K562 (cell line): ENCODE measurements at regions not wholly inside any gene's neighbourhood (a gene's known extent, or its start where the extent isn't known, plus 50 kb on each side); places are given as distances from the start of the nearest gene placed in this dataset.
"Not testable (repeated sequence)": the region's sequence is repeated elsewhere in the genome, so short reads cannot be mapped to it uniquely, and the experiment has no call there.

Experiments used
- ATAC-seq: fragments of 200-7000 bp; cut with Tn5 transposase; 3 replicates; pipeline ENCODE4 v1.9.1; 2020; ENCODE audit warnings: moderate library complexity
- BruUV-seq: library from RNA; stranded (reverse); fragments of 400-500 nt; replicated peaks from 2 replicates; lab custom pipeline; 2021; lab: Mats Ljungman, UMichigan
- CTCF ChIA-PET: fragments of 300-600 bp; formaldehyde crosslinking; extraction: SDS; loops from one replicate; lab custom pipeline; 2021; ENCODE audit warnings: low intra/inter-chr PET ratio; lab: Yijun Ruan, JAX
- POLR2A ChIA-PET: fragments of 300-600, 350-650 bp; sonication (Branson Sonifier 250); formaldehyde crosslinking; extraction: SDS; loops from one replicate; lab custom pipeline; 2021; ENCODE audit warnings: antibody characterized with exemption, inconsistent platforms; lab: Yijun Ruan, JAX
- DNase-seq, 4 experiments: peaks; one replicate each; pipeline versions ENCODE4 v3.0.0 to v3.0.0-alpha.2; 2011 to 2018; ENCODE audit warnings: low spot score in 3 of 4, mixed read lengths in 3 of 4; ENCODE audit errors: extremely low read depth in 1 of 4
- FAIRE-seq: peaks from 2 replicates; lab custom pipeline; 2011; peaks lifted over from hg19 to GRCh38; lab: Jason Lieb, UNC
- H2AFZ ChIP-seq: 2 replicates; pipeline ENCODE4 v1.6.0; 2011; ENCODE audit warnings: low read depth, low read length, control low read depth, inconsistent platforms
- H3K27ac ChIP-seq: fragments of 200-600 bp; 3 replicates; pipeline ENCODE4 v1.8.0; 2011; ENCODE audit warnings: low read depth, mild to moderate bottlenecking, control low read depth, inconsistent platforms, low read length, moderate library complexity, mixed read lengths; ENCODE audit errors: extremely low read depth
- H3K27me3 ChIP-seq, 2 experiments: fragments of 300-600 bp in 1 of 2; 2 replicates in 1 of 2; 3 replicates in 1 of 2; pipeline versions ENCODE4 v1.6.0 to v1.8.0; 2011; ENCODE audit warnings: inconsistent platforms in 2 of 2, low read length in 2 of 2, mild to moderate bottlenecking in 1 of 2, mixed read lengths in 1 of 2, moderate library complexity in 1 of 2; ENCODE audit not compliant: control insufficient read depth in 2 of 2, insufficient read depth in 2 of 2
- H3K36me3 ChIP-seq: fragments of 300-600 bp; 3 replicates; pipeline ENCODE4 v1.8.0; 2011; ENCODE audit warnings: mild to moderate bottlenecking, low read length, inconsistent platforms; ENCODE audit not compliant: control insufficient read depth, insufficient read depth
- H3K4me1 ChIP-seq, 2 experiments: fragments of 200-600 bp in 1 of 2; replicated peaks in 1 of 2; 2 replicates in 1 of 2; 3 replicates in 1 of 2; pipeline versions ENCODE4 v1.5.1 to v1.8.0; 2011; ENCODE audit warnings: inconsistent platforms in 2 of 2, low read length in 2 of 2, mild to moderate bottlenecking in 1 of 2, mixed read lengths in 1 of 2, moderate library complexity in 1 of 2; ENCODE audit not compliant: control insufficient read depth in 2 of 2, insufficient read depth in 2 of 2
- H3K4me2 ChIP-seq: 2 replicates; pipeline ENCODE4 v1.6.1; 2011; ENCODE audit warnings: low read length, control low read depth, inconsistent platforms, mixed read lengths; ENCODE audit not compliant: insufficient read depth
- H3K4me3 ChIP-seq: fragments of 200-600 bp; sonication (generic), shearing (Covaris generic); 2 replicates; pipeline ENCODE4 v1.5.1; 2016; ENCODE audit warnings: control low read depth, inconsistent platforms
- H3K79me2 ChIP-seq: fragments of 200-600 bp; 3 replicates; pipeline ENCODE4 v1.8.0; 2011; ENCODE audit warnings: low read length, inconsistent platforms; ENCODE audit not compliant: control insufficient read depth, insufficient read depth
- H3K9ac ChIP-seq, 2 experiments: 2 replicates each; pipeline versions ENCODE4 v1.6.0 to v1.6.1; 2011; ENCODE audit warnings: low read depth in 2 of 2, low read length in 2 of 2, control low read depth in 1 of 2, inconsistent platforms in 1 of 2, mild to moderate bottlenecking in 1 of 2, mixed read lengths in 1 of 2; ENCODE audit not compliant: insufficient read depth in 1 of 2
- H3K9me1 ChIP-seq: one replicate; pipeline ENCODE4 v1.6.0; 2011; ENCODE audit warnings: inconsistent platforms, mild to moderate bottlenecking, low read length, moderate library complexity; ENCODE audit not compliant: control insufficient read depth, insufficient read depth
- H3K9me3 ChIP-seq: replicated peaks from 2 replicates; pipeline ENCODE4 v1.5.1; 2011; ENCODE audit warnings: low read depth, low read length, inconsistent platforms; ENCODE audit not compliant: control insufficient read depth, insufficient read depth
- H4K20me1 ChIP-seq: replicated peaks from 2 replicates; pipeline ENCODE4 v1.6.1; 2011; ENCODE audit warnings: low read length, inconsistent platforms, mixed read lengths; ENCODE audit not compliant: control insufficient read depth, insufficient read depth
- ZNF134 ChIP-seq: fragments of 250-450 bp; sonication (Bioruptor Pico); conservative IDR thresholded peaks from 2 replicates; pipeline ENCODE4 v1.4.0; 2020
- ZNF174 ChIP-seq: fragments of 250-450 bp; sonication (Bioruptor Pico); IDR thresholded peaks from 2 replicates; pipeline ENCODE4 v1.4.0; 2020; ENCODE audit warnings: mild to moderate bottlenecking
- ZNF589 ChIP-seq: fragments of 200-800 bp; sonication (Bioruptor generic); IDR thresholded peaks from 2 replicates; pipeline ENCODE4 v1.6.1; 2016; ENCODE audit warnings: low read depth, missing genetic modification characterization, missing compliant biosample characterization
- WGBS: fragments of 100-300 bp; shearing (Covaris generic); methylation state at CpG from one replicate; pipeline ENCODE4 v1.1.6; 2016; ENCODE audit warnings: low coverage, mixed read lengths; ENCODE audit not compliant: insufficient coverage; ENCODE audit errors: missing lambda C conversion rate; 5-methylcytosine and 5-hydroxymethylcytosine counted together
- in situ Hi-C: fragments of 300-500 bp; cut with MboI; formaldehyde crosslinking; loops from 4 replicates; pipeline ENCODE4 v1.15.0; 2018; ENCODE audit warnings: inconsistent platforms, mixed read lengths
- intact Hi-C: fragments of 100-400 bp; cut with micrococcal nuclease; formaldehyde crosslinking; loops from 2 replicates; pipeline ENCODE4 v1.14.2; 2022

DNA sequence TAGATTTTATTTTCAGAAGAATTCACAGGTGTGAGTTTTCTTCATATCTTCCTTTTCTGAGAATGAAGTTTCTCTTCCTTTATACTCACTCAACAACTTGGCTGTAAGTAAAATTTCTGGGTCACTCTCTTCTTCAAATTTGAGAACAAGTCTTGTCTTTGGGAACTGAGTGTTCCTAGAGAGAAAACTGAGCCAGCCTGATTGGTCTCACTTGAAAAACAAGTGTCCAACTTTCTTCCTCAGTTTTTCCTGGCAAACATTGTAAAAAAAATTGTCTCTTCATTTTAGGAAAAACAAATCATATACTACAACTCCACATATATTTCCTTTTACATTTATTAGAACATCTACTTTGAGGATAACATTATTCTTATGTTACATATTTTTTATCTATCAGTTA, 156.1 kb upstream of the GHR start:
- H3K9ac ChIP-seq: no peak overlapping the region
- H3K4me2 ChIP-seq: no peak overlapping the region
- H3K9me1 ChIP-seq: no peaks in the 10 kb centered on the region
- FAIRE-seq: no peak
- intact Hi-C loops (no loop called here), in situ Hi-C loops (no loop called here)
- H4K20me1 ChIP-seq: no peaks in the 10 kb centered on the region
- ATAC-seq: no peak
- no peak for DNase-seq
- TF ChIP-seq ZNF134 (CRISPR knock-in tag) (no peak), ZNF589 (no peak), ZNF174 (no peak)
- H3K4me3 ChIP-seq: no peak overlapping the region
- CTCF ChIA-PET: no interaction called here
- H2AFZ ChIP-seq: no peak overlapping the region
- no peak overlapping the region for H3K27ac ChIP-seq
- no peaks in the 10 kb centered on the region; the same call in none of the 2 replicates for H3K9me3 ChIP-seq
- H3K36me3 ChIP-seq: no peaks in the 10 kb centered on the region
- BruUV-seq: no TSS peak
- no peaks in the 10 kb centered on the region for H3K27me3 ChIP-seq
- H3K79me2 ChIP-seq: no peaks in the 10 kb centered on the region
- H3K4me1 ChIP-seq: no peaks in the 10 kb centered on the region
- POLR2A ChIA-PET: no interaction called here

DNA sequence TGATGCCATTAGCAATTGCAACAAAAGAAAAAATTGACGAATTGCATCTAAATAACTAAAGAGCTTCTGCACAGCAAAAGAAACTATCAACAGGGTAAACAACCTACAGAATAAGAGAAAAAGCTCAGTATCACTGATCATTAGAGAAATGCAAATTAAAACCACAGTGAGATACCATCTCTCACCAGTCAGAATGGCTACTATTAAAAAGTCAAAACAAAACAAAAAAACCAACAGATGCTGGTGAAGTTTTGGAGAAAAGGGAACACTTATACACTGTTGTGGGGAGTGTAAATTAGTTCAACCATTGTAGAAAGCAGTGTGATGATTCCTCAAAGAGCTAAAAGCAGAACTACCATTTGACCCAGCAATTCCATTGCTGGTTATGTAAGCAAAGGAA, 155.1 kb upstream of the GHR start:
- H3K9me1 ChIP-seq, DNase-seq, H3K79me2 ChIP-seq, H3K4me2 ChIP-seq, BruUV-seq, H3K27me3 ChIP-seq, FAIRE-seq, H4K20me1 ChIP-seq, CTCF ChIA-PET, H3K9ac ChIP-seq, H3K36me3 ChIP-seq, H3K4me3 ChIP-seq, ATAC-seq, H3K9me3 ChIP-seq, H2AFZ ChIP-seq, intact Hi-C loops, H3K4me1 ChIP-seq, POLR2A ChIA-PET, in situ Hi-C loops, H3K27ac ChIP-seq: not testable (repeated sequence)
- WGBS: 0% methylated on average over 1 of the region's 1 CpG
